ENCODE measurements at regions not wholly inside any gene's neighbourhood (a gene's known extent, or its start where the extent isn't known, plus 50 kb on each side); places are given as distances from the start of the nearest gene placed in this dataset.

DNA sequence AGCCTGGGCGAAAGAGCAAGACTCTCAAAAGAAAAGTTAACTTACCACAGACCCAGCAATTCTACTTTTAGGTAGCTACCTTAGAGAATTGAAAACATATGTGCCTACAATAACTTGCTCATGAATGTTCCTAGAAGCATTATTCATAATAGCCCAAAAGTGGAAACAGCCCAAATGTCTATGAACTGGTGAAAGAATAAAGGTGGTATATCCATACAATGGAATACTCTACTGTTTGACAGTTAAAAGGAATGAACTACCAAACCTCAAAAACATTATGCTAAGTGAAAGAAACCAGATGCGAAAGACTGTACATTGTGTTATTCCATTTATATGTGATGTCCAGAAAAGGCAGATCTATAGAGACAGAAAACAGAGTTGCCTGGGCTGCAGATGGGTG is 131.4 kb downstream of the UCHL1 start:
- no peak for DNase-seq (ENCODE audit: low read depth, low spot score)

DNA sequence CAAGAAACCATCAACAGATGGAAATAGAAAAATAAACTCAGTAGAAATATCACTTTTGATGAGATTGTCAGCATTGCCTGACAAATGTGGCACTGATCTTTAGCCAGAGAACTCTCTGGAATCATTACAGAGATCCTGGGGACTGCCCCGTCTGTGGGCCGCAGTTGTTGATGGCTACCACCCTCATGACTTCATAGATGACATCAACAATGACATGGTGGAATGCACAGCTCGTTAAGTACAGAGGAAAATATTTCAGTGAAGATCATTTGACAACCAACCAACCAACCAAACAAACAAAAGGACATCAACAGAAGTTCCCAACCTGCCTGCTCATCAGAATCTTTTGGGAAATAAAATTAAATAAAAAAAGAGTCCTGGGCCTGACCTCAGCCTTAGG is 132.6 kb downstream of the UCHL1 start:
- DNase-seq (ENCODE audit: low read depth, low spot score): no peak

DNA sequence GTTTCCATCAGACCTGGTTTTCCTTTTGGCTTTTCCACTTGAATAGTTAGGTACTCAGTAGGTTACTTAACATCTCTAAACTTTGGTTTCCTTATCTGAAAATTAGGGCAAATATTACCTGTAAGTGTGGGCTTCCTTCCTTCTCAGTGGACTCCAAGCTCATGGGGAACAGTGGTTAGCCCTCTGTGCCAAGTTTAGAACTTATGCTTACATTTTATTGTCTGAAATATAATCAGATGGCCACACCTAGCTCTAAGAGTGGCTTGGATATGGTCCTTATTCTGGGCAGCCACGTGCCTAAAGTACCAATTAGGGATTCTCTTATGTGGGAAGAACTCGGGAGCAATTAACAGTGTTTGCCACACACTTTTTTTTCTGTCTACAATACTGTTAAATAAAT is 133.9 kb downstream of the UCHL1 start:
- no peak for DNase-seq (ENCODE audit: low read depth, low spot score)

DNA sequence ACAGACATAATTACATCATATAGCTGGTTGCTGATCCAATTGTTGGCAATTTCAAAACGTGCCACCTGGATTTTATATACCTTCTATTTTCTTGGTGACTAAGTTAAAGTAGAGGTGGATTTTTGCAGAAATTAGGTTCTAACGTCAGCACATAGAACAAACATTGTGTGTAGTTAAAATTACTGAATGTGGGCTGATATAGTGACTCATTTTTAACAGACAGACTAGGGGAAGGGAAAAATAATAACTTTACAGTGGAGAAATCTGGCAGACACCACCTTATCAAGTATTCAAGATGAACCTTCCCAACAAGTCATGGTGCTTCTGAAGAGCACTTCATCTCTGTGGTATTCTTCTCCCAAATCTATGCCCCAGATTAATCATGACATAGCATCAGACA is 134.5 kb downstream of the UCHL1 start:
- DNase-seq (ENCODE audit: low read depth, low spot score): no peak

DNA sequence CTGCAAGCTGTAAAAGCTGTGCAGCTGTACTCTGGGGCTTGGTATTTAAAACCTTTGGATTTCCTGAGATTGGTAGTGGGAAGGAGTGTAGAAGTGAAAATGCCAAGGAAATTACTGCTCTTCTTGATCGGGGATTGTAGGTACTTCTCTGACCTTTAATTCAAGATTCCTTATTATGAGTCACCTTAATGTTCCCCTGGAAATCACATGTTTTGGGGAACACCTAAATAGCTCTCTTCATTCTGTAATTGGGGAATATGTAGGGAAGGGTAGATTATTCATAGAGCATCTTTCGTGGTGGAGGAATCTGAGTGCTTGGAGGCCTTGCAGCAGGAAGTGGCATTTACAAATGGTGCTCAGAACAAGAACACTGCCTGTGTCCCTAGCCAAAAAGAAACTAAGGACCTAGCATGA is 137.8 kb downstream of the UCHL1 start:
- no peak for DNase-seq (ENCODE audit: low read depth, low spot score)

DNA sequence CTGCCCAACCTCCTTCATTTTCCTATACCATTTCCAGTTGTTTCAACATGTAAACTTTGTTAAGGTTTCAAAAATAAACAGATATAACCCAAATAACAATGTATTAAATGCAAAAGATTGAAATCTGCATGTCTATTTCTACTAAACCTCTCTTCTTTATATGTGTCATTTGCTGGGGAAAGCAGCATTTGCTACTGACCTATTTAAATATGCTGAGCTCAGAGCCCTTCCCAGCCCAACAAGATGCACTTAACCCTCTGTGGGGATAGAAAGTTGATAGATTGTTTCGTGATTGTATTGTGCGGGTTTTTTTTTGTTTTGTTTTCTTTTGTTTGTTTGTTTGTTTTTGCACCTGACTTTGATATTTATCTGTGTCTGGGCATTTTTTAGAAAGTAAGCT is 139.5 kb downstream of the UCHL1 start:
- no peak for DNase-seq (ENCODE audit: low read depth, low spot score)

DNA sequence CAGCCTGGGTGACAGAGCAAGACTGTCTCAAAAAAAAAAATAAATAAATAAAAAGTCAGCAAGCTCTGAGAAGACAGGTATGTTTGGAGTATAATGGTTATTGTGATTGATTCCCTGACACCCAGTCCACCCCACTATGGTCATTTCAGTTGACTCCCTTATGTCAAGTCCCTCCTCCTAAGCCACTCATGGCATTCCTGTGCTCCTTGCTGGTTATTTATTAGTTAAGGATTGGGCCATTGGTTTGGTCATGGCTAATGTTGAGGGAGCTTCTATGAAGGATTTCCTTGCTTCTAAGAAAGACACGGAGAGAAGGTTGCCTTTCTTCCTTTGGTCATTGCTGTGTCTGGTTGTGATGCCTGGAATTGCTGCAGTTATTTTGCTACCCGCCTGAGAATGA is 140.1 kb downstream of the UCHL1 start:
- no peak for DNase-seq (ENCODE audit: low read depth, low spot score)

DNA sequence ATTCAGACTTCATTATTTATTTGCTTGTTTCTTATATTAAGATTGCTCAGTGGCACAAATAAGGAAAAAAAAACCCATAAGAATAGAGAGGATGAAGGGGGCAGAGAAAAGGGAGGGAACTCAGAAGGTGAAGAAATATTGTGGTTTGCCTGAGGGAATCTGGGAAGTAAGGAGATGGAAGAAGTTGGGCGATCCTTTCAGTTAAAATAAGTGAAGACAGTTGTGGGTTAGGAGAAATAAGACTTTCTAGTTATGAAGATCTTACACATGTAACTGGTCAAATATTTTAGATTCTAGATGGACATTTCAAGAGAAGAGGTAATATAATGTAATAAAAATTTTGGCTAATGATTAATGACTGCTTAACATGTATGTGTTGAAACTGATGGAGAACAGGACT is 138.7 kb upstream of the LIMCH1 start:
- DNase-seq (ENCODE audit: low read depth, low spot score): no peak

DNA sequence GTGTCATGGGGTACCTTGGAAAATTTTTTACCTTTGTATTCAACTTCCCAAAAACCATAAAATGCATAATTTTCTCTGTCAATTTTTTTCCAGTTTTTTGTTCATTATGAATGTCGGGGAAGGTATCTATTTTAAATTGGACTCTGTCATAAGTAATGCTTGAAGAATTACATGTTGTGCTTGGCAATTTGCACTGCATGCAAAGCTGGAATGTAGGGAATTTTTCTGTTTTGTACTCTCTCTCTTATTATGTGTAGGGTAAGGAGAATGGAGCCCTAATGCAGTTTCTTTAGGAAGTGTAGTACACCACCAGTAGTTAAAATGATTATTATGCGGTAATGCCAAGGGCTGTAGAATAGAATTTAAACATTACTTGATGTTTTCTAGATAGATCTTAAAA is 137.7 kb upstream of the LIMCH1 start:
- DNase-seq (ENCODE audit: low read depth, low spot score): no peak

DNA sequence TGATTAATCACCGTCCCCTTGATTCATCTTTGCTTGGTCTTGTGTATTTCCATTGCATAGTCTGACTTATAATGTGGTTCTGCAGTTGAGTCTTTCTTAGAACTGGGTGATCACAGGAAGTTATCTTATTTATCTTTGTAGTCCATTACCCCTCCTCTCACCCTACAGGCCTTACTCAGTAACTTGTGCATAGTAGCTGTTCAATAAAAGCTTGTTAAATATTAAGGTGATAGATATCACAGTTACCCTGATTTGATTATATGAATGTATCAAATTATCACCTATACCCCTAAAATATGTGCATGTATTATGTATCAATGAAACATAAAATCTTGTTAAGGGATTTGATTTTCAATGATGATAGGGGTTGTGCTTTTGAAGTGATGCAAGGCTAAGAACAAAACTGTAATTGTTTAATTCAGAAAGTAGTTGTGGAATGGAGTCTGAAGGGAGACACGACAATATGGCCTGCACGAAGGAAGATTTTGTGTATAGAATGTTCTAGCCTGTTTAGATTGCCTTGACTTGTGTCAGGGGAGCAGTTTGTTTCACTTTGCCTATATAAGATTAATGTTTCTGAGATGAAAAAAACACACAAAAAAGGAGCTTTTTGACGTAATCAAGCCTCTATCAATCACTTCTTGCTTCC is 132.4 kb upstream of the LIMCH1 start:
- no peak for DNase-seq (ENCODE audit: low read depth, low spot score)

DNA sequence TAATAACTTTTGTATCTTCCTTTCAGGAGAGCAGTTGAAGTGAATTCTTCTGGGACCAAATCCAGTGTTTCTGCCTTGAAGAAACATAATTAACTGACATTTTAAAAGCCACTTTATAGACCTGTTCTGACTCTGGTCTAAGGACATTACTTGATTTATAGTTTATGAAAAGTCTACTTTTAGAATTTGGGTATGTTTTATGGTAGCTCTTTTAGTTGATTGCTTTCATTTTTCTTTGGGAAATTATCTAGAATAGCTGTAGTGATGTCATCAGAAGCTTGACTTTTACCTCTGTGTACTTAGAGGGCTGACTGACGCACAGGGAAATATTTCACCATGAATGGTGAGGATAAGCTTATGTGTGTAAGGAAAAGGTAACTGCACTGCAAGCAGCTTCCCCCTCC is 131.8 kb upstream of the LIMCH1 start:
- no peak for DNase-seq (ENCODE audit: low read depth, low spot score)

DNA sequence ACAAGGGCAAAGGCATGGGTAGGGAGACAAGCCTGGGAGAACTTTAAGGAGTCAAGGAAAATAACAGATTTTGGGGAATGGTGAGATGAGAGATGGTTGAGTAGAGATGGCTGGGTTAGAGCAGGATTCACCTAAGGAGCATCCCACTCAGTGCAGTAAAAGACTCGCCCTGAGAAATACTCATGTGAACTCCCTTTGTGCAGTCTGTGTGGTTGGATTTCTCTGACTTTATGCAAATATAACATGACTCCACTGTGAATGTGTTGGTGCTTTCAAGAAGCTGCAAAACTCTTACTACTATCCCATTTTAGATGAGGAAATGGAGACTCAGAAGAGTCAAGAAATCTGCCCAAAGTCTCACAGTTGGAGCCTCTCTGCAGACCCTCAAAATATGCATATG is 129.8 kb upstream of the LIMCH1 start:
- DNase-seq (ENCODE audit: low read depth, low spot score): no peak

DNA sequence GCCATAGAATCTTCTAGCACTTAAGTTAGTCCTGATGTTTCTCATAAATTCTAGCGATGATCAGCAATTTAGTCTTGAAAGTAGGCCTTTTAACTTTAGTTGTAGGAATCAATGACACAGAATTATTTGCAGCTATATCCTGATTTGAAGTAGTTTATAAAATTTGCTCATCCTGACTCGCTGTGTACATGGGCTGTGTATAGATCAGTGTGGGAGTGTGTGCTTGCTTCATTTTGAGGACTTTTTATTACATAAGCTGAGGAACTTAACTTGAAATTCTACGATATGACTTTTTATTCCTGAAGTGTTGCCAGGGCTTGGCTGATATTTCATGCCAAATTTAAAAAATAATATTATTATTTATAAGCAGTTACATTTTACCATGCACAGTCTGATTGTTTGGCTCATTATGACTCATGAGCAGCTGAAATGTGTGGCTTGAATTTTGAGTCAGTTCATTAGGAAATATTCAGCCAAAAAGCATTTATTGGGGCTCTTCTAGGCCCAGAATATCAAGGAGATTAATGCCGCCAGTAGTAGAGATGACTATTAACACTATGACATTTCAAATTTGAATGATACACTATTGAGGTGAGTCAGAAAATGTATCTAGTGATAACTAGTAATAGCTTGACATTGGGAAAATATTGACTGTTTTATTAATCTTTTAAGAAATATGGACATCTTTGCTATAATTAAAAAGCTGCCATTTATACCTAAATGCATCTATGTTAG is 128.9 kb upstream of the LIMCH1 start:
- DNase-seq (ENCODE audit: low read depth, low spot score): no peak

DNA sequence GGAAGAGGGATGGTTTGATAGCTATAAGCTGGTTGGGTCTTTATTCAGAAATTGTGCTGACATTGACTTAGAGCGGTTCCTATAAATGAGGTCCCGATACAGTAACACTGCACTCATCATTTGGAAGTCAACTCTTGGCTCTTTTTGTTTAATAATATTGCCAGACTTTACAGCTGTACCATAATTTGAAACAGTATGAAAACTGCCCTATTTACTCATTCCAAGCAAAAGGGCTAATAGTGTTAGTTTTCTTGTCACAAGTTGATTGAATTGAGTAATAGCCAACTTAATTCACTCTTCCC is 128.4 kb upstream of the LIMCH1 start:
- DNase-seq (ENCODE audit: low read depth, low spot score): no peak

DNA sequence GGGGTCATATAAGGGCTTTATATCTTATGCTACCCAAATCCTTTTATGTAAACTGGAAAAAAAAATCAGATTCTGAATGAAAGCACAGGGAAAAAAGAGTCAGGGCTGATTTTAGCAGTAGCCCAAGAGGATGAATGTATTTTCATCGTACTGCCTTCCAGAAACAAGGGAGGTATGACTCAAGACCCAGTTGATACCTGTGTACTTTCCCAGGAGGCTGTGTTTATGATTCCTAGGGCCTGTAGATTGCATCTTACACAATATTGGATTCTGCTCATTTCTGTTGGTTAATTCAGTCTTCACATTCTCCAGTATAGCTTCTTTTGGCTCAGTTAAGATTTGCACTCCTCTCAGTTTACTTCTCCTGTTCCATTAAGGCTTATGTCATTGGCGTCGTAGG is 127.9 kb upstream of the LIMCH1 start:
- no peak for DNase-seq (ENCODE audit: low read depth, low spot score)

DNA sequence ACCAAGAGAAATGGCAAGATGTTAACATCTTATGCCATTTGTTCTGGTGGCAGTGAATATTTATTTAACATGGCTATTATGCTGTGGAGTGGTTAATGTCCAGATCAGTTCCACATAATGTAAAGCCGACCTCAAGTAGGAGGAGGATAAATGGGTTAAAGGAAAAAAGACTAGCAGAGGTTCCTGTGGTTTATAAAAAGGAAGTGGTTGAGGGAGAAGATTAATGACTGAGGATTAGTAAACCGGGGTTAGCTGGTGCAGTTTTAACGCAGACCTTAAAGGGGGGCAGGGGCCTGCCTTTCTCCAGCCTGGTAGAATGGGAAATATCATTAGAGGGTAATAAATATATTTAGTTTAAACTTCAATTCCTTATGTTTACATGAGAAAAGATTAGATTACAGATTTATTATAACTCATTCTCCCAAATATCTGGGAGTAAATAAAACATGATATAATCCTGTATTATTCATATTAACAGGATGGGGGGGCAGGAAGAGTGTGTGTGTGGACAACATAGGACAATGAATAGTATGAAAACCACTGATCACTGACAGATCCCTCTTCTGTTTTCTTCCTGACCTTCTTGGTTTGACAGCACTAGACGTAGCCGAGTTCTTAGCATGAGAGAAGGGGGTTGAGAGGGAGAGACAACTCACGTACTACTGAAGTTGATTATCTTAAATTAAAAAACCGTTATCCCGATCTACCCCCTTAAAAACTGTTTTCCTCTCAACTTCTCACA is 124.1 kb upstream of the LIMCH1 start:
- DNase-seq (ENCODE audit: low read depth, low spot score): no peak

DNA sequence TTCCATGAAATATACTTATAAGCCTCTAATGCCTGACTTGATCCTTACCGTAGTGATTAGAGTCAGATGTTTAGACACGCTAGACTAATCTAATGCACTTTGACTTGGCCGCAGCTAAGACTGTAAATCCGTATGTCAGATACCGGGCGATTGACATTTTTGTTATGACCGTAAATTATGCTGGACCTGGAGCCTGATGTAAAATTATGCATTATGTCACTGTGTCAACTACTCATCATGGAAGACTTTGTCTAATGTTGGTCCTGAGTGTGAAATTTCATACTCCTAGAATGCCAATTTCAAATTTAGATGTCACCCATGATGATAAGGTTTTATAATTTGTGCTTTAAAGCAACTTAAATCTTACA is 123.6 kb upstream of the LIMCH1 start:
- no peak for DNase-seq (ENCODE audit: low read depth, low spot score)

DNA sequence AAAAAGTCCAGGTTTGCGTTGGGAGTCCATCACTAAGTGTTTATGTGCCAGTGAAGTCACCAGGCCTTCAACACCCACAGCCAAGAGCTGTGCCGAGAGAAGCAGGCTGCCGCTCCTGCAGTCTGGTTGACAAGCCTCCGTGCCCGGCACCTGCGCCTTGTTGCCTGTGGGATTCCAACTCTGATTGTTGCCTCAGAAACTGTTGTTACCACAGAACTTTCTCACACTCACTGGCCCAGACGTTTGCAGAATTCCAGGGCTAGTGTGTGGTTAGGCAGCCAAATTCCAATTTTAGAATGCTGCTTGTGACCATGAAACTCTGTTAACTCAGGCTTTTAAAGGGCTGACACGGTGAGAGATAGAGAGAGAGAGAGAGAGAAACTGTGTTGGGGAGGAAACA is 119.5 kb upstream of the LIMCH1 start:
- no peak for DNase-seq (ENCODE audit: low read depth, low spot score)

DNA sequence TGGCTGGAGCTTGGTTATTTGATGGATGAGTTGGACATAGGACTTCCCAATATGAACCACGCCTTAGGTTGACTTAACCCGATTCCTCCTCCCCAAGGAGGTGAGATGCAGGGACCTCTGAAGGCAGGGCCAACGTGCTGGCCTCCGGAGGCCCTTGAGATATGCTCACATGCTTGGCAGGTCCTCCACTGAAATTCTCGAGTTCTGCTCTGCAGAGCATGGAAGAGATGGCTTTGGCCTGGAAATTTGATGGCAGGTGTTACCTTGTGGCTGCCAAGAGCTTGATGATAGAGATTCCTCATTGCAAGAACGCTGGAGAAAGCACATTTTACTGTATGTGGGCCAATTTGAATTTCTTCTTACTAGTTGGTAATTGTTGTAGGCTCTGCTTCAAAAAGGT is 117.4 kb upstream of the LIMCH1 start:
- no peak for DNase-seq (ENCODE audit: low read depth, low spot score)

DNA sequence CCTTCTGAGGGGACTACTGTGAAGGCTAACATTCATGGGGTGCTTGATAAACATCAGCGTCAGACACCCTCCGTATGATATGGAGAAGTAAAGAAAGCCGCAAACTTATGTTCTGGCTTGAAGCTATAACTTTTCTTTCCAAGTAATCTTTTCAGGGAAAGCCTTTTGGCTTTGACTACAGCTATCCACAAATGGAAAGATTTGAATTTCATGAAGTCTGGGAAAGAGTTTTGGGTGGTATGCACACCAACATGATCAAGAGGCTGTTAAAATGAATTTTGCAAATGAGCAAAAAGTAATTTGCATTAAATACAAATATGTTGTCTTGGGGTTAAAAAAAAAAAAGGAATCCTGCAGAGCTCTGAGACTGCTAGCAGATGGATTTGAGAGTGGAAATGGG is 114.8 kb upstream of the LIMCH1 start:
- DNase-seq (ENCODE audit: low read depth, low spot score): no peak

DNA sequence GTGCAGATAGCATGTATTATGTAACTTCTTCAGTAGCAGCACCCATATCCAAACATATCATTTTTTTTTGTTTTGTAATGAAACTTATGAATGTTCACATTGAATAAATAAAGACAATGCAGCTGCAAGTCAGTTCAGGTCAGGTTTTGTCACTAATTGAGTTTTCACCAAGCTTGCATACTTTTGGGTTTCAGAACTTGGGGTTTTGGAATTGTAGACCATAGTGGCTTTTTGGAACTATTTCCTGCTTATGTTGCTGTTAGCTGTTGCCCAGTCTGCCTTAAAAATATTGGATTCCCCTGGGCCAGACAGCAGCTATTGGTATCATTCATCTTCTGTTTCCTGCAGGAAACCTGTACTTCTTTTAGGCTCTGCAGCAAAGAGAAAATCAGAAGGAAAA is 113.4 kb upstream of the LIMCH1 start:
- no peak for DNase-seq (ENCODE audit: low read depth, low spot score)

DNA sequence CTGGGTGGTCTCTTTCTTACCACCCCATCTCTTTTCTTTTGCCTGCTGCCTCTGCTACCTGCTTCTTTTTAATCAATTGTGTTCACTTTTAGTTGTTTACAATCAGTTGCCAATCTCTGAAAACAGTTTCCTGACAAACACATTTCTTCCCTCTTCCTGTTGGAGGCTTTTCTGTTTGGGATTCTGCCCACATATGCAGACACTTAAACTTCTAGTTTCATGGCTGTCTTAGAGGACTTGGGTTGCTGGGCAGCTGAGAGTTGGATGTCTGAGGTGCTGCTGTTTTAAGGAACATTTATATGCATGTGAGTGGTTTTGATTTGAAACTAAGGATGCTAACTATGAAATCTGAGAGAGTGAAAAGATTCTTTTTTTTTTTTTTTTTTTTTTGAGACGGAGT is 112.3 kb upstream of the LIMCH1 start:
- DNase-seq (ENCODE audit: low read depth, low spot score): no peak

DNA sequence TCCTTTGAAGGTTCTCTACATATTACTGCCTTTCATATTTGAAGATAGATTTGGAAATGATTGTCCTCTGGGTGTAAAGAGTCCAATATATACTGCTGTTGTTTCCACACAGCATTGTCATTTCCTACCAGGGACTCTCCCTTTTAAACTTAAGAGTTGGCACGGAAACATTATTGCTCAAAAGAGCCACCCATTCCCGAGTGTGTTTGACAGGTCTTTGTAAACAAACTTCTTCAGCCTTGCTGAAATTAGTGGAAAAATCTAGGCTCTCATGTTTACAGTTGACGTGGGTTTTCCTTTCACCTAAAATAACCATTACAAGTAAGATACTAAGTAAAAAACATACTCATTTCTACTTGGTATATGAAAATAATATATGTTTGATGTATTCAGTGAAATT is 111.4 kb upstream of the LIMCH1 start:
- no peak for DNase-seq (ENCODE audit: low read depth, low spot score)
